ENCODE measurements at regions not wholly inside any gene's neighbourhood (a gene's known extent, or its start where the extent isn't known, plus 50 kb on each side); places are given as distances from the start of the nearest gene placed in this dataset.

DNA sequence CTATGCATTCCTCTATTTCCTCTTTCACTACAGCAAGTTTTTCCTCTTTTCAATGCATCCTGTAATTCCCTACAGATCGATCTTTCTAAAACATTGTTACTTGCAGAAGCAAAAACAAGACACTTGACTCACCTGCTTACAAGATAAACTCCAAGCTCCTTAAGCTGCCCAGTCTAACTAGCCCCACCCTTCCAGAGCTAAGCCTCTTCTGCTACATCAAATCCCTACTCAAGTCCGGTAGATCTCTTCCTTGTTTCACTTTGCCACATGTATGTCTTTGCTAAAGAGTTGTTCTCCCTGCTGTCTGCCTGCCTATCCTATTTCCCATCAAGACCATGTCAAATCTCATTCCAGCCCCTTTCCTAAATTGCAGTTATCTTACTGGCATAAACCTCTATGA is 724.8 kb downstream of the C12orf50 start:
- TF ChIP-seq POLR2A (IDR thresholded peaks at IDR 0.05) (no peak), POLR2AphosphoS5 (IDR thresholded peaks at IDR 0.05) (no peak)

All from prostate gland (tissue), 1 donor.